Stomach (tissue), 4 donors: ENCODE measurements at regions not wholly inside any gene's neighbourhood (a gene's known extent, or its start where the extent isn't known, plus 50 kb on each side); places are given as distances from the start of the nearest gene placed in this dataset.

Experiments used
- CTCF ChIP-seq, 7 experiments: fragments of 450-650 bp in 4 of 7; fragments of 200-600 bp in 3 of 7; sonication (generic) in 3 of 7; IDR thresholded peaks; one replicate each; pipeline ENCODE4 v1.5.1; 2016 to 2019; ENCODE audit warnings: antibody characterized with exemption in 7 of 7, control low read depth in 2 of 7, mild to moderate bottlenecking in 1 of 7
- EP300 ChIP-seq: sonication (generic); formaldehyde crosslinking; IDR thresholded peaks from one replicate; pipeline ENCODE4 v1.6.1; 2017; ENCODE audit warnings: antibody characterized with exemption
- POLR2A ChIP-seq, 4 donors: fragments of 450-650 bp; IDR thresholded peaks; one replicate each; pipeline ENCODE4 v1.6.1; 2016; ENCODE audit warnings: antibody characterized with exemption in 4 of 4, control low read depth in 2 of 4, mild to moderate bottlenecking in 1 of 4, moderate library complexity in 1 of 4
- POLR2AphosphoS5 ChIP-seq, 3 donors: sonication (generic); formaldehyde crosslinking; IDR thresholded peaks; one replicate each; pipeline ENCODE4 v1.6.1; 2016; ENCODE audit warnings: antibody characterized with exemption in 3 of 3

- no peak for TF ChIP-seq POLR2A (IDR thresholded peaks at IDR 0.05)
- no peak for TF ChIP-seq CTCF (IDR thresholded peaks at IDR 0.05)
- TF ChIP-seq POLR2AphosphoS5 (IDR thresholded peaks at IDR 0.05): no peak
- TF ChIP-seq EP300: no peak
Measured at GRCh38 chr12:111261911-111262676, 106.8 kb downstream of the PHETA1 start.
